Astrocyte of the cerebellum (primary cell): ENCODE measurements at regions not wholly inside any gene's neighbourhood (a gene's known extent, or its start where the extent isn't known, plus 50 kb on each side); places are given as distances from the start of the nearest gene placed in this dataset.

Source experiments
- DNase-seq: peaks from one replicate; pipeline ENCODE4 v3.0.0-alpha.2; 2011; ENCODE audit warnings: low read depth
- H3K4me3 ChIP-seq: 2 replicates; pipeline ENCODE4 v1.5.1; 2011; ENCODE audit warnings: mild to moderate bottlenecking, low read depth, low read length, moderate library complexity
- in situ Hi-C: cut with HindIII; loops from 2 replicates; pipeline ENCODE4 v1.10.0; 2017; ENCODE audit warnings: low sequenced_read_pairs
- TF ChIP-seq, protein P1 (sequence below): IDR thresholded peaks from 2 replicates; pipeline ENCODE4 v1.5.1; 2012; ENCODE audit warnings: low read length, low read depth, moderate library complexity, mild to moderate bottlenecking; ENCODE audit errors: missing control alignments

- DNase-seq = no peak
- TF ChIP-seq, protein P1, sequence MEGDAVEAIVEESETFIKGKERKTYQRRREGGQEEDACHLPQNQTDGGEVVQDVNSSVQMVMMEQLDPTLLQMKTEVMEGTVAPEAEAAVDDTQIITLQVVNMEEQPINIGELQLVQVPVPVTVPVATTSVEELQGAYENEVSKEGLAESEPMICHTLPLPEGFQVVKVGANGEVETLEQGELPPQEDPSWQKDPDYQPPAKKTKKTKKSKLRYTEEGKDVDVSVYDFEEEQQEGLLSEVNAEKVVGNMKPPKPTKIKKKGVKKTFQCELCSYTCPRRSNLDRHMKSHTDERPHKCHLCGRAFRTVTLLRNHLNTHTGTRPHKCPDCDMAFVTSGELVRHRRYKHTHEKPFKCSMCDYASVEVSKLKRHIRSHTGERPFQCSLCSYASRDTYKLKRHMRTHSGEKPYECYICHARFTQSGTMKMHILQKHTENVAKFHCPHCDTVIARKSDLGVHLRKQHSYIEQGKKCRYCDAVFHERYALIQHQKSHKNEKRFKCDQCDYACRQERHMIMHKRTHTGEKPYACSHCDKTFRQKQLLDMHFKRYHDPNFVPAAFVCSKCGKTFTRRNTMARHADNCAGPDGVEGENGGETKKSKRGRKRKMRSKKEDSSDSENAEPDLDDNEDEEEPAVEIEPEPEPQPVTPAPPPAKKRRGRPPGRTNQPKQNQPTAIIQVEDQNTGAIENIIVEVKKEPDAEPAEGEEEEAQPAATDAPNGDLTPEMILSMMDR = no peak
- no peak overlapping the region for H3K4me3 ChIP-seq
- in situ Hi-C loops = no loop called here
Measured at GRCh38 chr7:136143271-136143670, 166.1 kb upstream of the MTPN start.

GRCh38 chr7:136142583-136142982 lies 165.4 kb upstream of the MTPN start:
- no peak for DNase-seq
- TF ChIP-seq, protein P1 = no peak
- no peak overlapping the region for H3K4me3 ChIP-seq
- in situ Hi-C loops = no loop called here

- no peak overlapping the region for H3K4me3 ChIP-seq
- in situ Hi-C loops = no loop called here
- no peak for DNase-seq
- TF ChIP-seq, protein P1 = no peak
Measured at GRCh38 chr7:136140469-136140868, 163.3 kb upstream of the MTPN start.

- no peak overlapping the region for H3K4me3 ChIP-seq
- DNase-seq = no peak
- in situ Hi-C loops = no loop called here
- TF ChIP-seq, protein P1 = no peak
Measured at GRCh38 chr7:136139417-136139816, 162.3 kb upstream of the MTPN start.

DNA sequence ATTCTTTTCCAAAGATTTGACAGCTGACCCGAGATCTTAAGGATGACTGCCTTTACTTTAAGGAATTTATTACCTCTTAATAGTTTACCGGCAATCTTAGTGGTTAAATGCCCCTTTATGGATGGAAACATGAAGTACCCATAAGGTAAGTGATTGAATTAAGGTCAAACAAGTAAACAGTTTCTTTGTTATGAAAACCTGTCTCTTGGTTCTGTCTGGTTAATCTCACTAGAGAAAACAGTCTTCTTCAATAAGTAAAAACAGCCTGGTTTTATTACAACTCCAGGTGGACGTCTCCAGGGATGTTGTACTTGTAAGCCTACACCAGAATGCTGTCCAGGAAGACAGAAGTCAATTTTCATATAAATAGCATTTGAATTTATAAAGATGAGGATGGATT lies 161.8 kb upstream of the MTPN start:
- no peak overlapping the region for H3K4me3 ChIP-seq
- in situ Hi-C loops = no loop called here
- TF ChIP-seq, protein P1 = no peak
- no peak for DNase-seq

DNA sequence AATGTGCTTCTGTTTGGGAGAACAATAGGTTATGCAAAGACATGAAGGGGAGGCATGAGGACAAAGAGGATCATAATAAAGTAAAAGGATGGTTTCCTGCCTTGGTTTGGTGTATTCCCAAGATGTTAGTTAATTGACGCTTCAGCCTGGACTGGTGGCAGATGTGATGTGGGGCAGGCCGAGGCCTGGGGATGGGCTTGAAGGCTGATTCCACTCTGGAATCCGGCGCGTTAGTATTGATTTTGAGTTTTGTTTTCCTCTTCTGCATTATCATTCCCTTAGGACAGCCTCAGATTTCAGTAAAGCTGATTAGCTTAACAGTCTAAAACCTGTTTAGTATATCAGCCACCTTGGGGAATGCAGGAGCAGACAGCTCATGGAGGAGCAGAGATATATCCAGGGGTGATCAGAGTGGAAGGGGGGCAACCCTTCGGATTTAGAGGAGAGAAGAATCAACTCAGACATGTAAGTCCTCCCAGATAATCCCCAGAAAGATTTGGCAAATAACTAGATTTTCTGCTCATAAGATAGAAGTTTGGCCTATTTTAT lies 159.8 kb upstream of the MTPN start:
- TF ChIP-seq, protein P1 = no peak
- in situ Hi-C loops = no loop called here
- H3K4me3 ChIP-seq = no peak overlapping the region
- no peak for DNase-seq

- DNase-seq = no peak
- in situ Hi-C loops = no loop called here
- H3K4me3 ChIP-seq = no peak overlapping the region
- TF ChIP-seq, protein P1 = no peak
Measured at GRCh38 chr7:136134503-136134902, 157.3 kb upstream of the MTPN start.
